ENCODE measurements at regions not wholly inside any gene's neighbourhood (a gene's known extent, or its start where the extent isn't known, plus 50 kb on each side); places are given as distances from the start of the nearest gene placed in this dataset.
"Not testable (repeated sequence)": the region's sequence is repeated elsewhere in the genome, so short reads cannot be mapped to it uniquely, and the experiment has no call there.

DNA sequence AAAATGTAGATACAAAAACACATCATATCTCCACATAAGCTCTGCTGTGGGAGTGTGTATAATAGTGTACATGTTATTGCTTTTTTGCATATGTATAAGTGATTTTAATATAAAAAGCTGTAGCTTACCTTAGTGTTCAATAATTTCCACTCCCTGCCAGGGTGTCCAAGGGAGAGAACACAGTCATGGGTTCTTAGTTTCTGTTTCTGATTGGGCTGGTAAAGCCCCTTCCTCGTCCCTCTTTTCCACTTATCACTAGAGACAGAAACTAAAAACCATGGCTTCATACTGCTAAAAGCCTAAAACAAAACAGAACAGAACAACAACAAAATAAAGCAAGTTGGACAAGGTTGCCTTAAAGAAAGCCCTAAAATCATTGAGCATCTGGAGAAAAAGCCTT is 74.4 kb upstream of the S1PR3 start:
- Histone ChIP-seq H3K4me1 (peaks cover 0 to 13% (median 0%) of the 10 kb centered on the region in 4 donors), H3K36me3 (no peaks in the 10 kb centered on the region), H3K27ac (no peak overlapping the region), H3K27me3 (no peaks in the 10 kb centered on the region), H3K4me3 (no peak overlapping the region), H3K9me3 (peaks cover 0 to 5% of the 10 kb centered on the region in 2 donors)
- WGBS, 2 donors (ENCODE audit: low coverage in 1 of 2): 0% methylated on average over 1 of the region's 1 CpG; no CpG with 5 or more reads in 1 of the 2 donors
- intact Hi-C loops (cut with DNase I; ENCODE audit: low total_unique reads): no loop called here
- no peak for DNase-seq
- TF ChIP-seq POLR2A (IDR thresholded peaks at IDR 0.05) (no peak), POLR2AphosphoS5 (IDR thresholded peaks at IDR 0.05) (no peak), EP300 (IDR thresholded peaks at IDR 0.05; ENCODE audit: low read depth) (no peak)
- TF ChIP-seq, protein P1, sequence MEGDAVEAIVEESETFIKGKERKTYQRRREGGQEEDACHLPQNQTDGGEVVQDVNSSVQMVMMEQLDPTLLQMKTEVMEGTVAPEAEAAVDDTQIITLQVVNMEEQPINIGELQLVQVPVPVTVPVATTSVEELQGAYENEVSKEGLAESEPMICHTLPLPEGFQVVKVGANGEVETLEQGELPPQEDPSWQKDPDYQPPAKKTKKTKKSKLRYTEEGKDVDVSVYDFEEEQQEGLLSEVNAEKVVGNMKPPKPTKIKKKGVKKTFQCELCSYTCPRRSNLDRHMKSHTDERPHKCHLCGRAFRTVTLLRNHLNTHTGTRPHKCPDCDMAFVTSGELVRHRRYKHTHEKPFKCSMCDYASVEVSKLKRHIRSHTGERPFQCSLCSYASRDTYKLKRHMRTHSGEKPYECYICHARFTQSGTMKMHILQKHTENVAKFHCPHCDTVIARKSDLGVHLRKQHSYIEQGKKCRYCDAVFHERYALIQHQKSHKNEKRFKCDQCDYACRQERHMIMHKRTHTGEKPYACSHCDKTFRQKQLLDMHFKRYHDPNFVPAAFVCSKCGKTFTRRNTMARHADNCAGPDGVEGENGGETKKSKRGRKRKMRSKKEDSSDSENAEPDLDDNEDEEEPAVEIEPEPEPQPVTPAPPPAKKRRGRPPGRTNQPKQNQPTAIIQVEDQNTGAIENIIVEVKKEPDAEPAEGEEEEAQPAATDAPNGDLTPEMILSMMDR (IDR thresholded peaks at IDR 0.05): no peak
- in situ Hi-C loops (cut with MboI; ENCODE audit: low pct_ligation_motif_present in 1 of 4, low pct_unique_long_range_greater_than_20kb in 1 of 4, low sequenced_read_pairs in 3 of 4): no loop called here

DNA sequence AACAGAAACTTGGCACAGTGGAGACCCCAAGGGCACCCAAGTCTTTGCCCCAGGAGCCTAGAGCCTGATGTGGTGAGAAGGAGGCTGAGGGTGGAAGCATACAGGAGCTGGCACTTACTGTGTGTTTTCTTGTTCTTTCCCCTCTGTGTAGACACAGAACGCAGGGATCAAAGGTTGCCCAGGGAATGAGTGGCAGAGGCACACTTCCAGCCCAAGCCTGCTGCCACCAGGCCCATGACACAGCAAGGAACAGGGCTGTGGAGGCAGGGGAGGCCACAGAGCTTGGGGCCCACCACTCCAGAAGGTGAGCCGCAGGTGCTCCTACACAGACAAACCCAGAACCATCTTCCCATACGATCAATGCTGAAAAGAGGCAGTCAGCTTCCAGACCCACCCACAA is 73.9 kb upstream of the S1PR3 start:
- intact Hi-C loops (cut with DNase I; ENCODE audit: low total_unique reads): no loop called here
- 75% methylated on average over 3 of the region's 3 CpGs; no CpG with 5 or more reads in 1 of the 2 donors for WGBS, 2 donors (ENCODE audit: low coverage in 1 of 2)
- Histone ChIP-seq H3K4me3 (no peak overlapping the region), H3K9me3 (peaks cover 0 to 5% of the 10 kb centered on the region in 2 donors), H3K27ac (no peak overlapping the region), H3K36me3 (no peaks in the 10 kb centered on the region), H3K27me3 (no peaks in the 10 kb centered on the region), H3K4me1 (peaks cover 0 to 13% (median 0%) of the 10 kb centered on the region in 4 donors)
- TF ChIP-seq POLR2AphosphoS5 (IDR thresholded peaks at IDR 0.05) (no peak), EP300 (IDR thresholded peaks at IDR 0.05; ENCODE audit: low read depth) (no peak), POLR2A (IDR thresholded peaks at IDR 0.05) (no peak)
- TF ChIP-seq, protein P1 (IDR thresholded peaks at IDR 0.05): no peak
- no peak for DNase-seq
- in situ Hi-C loops (cut with MboI; ENCODE audit: low pct_ligation_motif_present in 1 of 4, low pct_unique_long_range_greater_than_20kb in 1 of 4, low sequenced_read_pairs in 3 of 4): no loop called here

DNA sequence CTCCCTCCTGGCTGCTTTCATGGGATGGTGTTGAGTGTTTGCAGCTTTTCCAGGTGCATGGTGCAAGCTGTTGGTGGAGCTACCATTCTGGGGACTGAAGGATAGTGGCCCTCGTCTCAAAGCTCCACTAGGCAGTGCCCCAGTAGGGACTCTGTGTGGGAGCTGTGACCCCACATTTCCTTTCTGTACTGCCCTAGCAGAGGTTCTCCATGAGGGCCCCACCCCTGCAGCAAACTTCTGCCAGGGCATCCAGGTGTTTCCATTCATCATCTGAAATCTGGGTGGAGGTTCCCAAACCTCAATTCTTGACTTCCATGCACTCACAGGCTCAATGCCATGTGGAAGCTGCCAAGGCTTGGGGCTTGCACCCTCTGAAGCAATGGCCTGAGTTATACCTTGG is 72.7 kb upstream of the S1PR3 start:
- H3K27ac ChIP-seq; H3K27me3 ChIP-seq; H3K4me3 ChIP-seq; intact Hi-C loops (cut with DNase I; ENCODE audit: low total_unique reads); in situ Hi-C loops (cut with MboI; ENCODE audit: low pct_ligation_motif_present in 1 of 4, low pct_unique_long_range_greater_than_20kb in 1 of 4, low sequenced_read_pairs in 3 of 4); H3K36me3 ChIP-seq; DNase-seq; H3K9me3 ChIP-seq: not testable (repeated sequence)
- WGBS, 2 donors (ENCODE audit: low coverage in 1 of 2): 78 to 100% methylated on average over 1 of the region's 1 CpG
- peaks cover 0 to 13% (median 0%) of the 10 kb centered on the region in 4 donors for H3K4me1 ChIP-seq

DNA sequence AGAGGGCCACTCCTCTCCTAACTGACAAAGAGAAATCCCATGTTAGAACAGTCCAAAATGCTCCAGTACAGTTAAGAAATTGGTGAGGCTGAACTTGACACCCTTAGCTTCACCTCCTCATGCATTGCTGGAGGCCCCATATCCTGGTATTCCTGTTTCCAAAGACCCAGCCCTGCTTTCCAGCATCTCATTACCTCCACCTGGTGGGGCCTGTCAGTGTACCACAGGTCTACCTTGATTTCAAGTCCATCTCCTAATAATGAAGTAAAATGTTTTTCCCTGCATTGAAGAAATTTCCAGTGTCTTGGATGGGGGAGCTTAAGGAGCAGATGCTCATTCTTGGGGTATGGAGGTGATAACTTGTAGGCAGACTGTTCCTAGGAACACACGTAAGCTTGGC is 70.6 kb upstream of the S1PR3 start:
- TF ChIP-seq, protein P1 (IDR thresholded peaks at IDR 0.05): no peak
- no peak for TF ChIP-seq POLR2A (IDR thresholded peaks at IDR 0.05)
- no peak for TF ChIP-seq EP300 (IDR thresholded peaks at IDR 0.05; ENCODE audit: low read depth)
- in situ Hi-C loops (cut with MboI; ENCODE audit: low pct_ligation_motif_present in 1 of 4, low pct_unique_long_range_greater_than_20kb in 1 of 4, low sequenced_read_pairs in 3 of 4): no loop called here
- H3K4me1 ChIP-seq: peaks cover 0 to 3% (median 0%) of the 10 kb centered on the region in 4 donors

DNA sequence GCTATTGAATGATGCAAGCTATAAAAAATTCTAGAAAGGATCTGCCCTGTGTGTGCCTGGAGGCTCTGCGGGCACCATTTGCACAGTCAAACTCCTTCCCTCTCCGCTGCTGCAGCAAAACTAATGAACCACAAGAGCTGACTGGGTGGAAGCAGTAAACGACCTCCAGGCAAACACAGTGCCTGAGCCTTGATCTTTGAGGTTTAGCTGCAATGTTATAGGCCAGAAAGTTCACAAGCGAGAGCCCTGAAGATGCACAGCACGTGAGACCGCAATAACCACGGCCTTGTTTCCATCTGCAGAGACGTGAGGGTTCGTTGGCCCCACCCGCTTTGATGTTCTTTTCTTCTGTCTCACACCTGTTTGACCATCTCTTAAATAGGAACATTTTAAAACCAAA is 69.2 kb upstream of the S1PR3 start:
- 80% methylated on average over 2 to 10 of the region's 10 CpGs for WGBS, 2 donors (ENCODE audit: low coverage in 1 of 2)

More for the DNA sequence above, 70.6 kb upstream of the S1PR3 start:
- intact Hi-C loops (cut with DNase I; ENCODE audit: low total_unique reads): no loop called here
- WGBS, 2 donors (ENCODE audit: low coverage in 1 of 2): 92% methylated on average over 1 of the region's 1 CpG; no CpG with 5 or more reads in 1 of the 2 donors
- H3K27ac ChIP-seq: no peak overlapping the region
- H3K36me3 ChIP-seq: no peaks in the 10 kb centered on the region
- no peaks in the 10 kb centered on the region for H3K27me3 ChIP-seq
- H3K9me3 ChIP-seq: peaks cover 0 to 5% of the 10 kb centered on the region in 2 donors
- no peak overlapping the region for H3K4me3 ChIP-seq
- DNase-seq: no peak

More for the DNA sequence above, 69.2 kb upstream of the S1PR3 start:
- Histone ChIP-seq H3K27ac (no peak overlapping the region), H3K4me1 (no peaks in the 10 kb centered on the region), H3K27me3 (no peaks in the 10 kb centered on the region), H3K4me3 (no peak overlapping the region), H3K36me3 (no peaks in the 10 kb centered on the region), H3K9me3 (peaks cover 0 to 5% of the 10 kb centered on the region in 2 donors)
- TF ChIP-seq, protein P1 (IDR thresholded peaks at IDR 0.05): no peak
- TF ChIP-seq POLR2AphosphoS5 (IDR thresholded peaks at IDR 0.05) (no peak), EP300 (IDR thresholded peaks at IDR 0.05; ENCODE audit: low read depth) (no peak), POLR2A (IDR thresholded peaks at IDR 0.05) (no peak)
- intact Hi-C loops (cut with DNase I; ENCODE audit: low total_unique reads): no loop called here
- in situ Hi-C loops (cut with MboI; ENCODE audit: low pct_ligation_motif_present in 1 of 4, low pct_unique_long_range_greater_than_20kb in 1 of 4, low sequenced_read_pairs in 3 of 4): no loop called here
- peak; percentile 29 for DNase-seq

Data from transverse colon (tissue), 4 donors.